ENCODE measurements at regions not wholly inside any gene's neighbourhood (a gene's known extent, or its start where the extent isn't known, plus 50 kb on each side); places are given as distances from the start of the nearest gene placed in this dataset.

DNA sequence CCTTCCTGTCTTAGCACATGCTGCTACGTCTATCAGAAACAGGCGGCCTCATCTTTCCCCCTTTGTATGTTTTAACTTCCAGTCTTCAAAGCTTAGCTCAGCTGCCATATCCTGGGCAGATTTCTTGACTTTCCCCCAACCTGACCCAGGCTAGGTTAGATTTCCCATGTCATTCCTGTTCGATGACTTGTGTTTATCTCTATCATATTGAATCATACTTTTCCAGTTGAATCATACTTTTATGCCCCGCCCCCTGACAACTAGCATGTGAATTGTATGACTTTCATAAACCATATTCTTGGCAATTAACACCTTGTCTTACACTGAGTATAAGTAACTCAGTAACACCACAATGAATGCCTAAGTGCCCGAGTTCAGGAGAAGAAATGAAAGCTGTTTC, 128.3 kb downstream of the CYRIA start:
- no peak for TF ChIP-seq RNF2 (IDR thresholded peaks at IDR 0.05; ENCODE audit: borderline replicate concordance, low read depth, low read length, missing control alignments, poor library complexity, severe bottlenecking)
- TF ChIP-seq YY1 (IDR thresholded peaks at IDR 0.05; ENCODE audit: low read depth, low read length): no peak
- no peak for TF ChIP-seq POLR2A (IDR thresholded peaks at IDR 0.05; ENCODE audit: control extremely low read depth in 1 of 2, low read depth in 2 of 2, low read length in 2 of 2)
- TF ChIP-seq, protein P1, sequence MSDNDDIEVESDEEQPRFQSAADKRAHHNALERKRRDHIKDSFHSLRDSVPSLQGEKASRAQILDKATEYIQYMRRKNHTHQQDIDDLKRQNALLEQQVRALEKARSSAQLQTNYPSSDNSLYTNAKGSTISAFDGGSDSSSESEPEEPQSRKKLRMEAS (IDR thresholded peaks at IDR 0.05): no peak
- TF ChIP-seq EZH2 (IDR thresholded peaks at IDR 0.05; ENCODE audit: low read depth, low read length, severe bottlenecking): no peak
- TF ChIP-seq JUND (IDR thresholded peaks at IDR 0.05; ENCODE audit: low read length): no peak
- no peak for TF ChIP-seq SRF (IDR thresholded peaks at IDR 0.05; ENCODE audit: low read depth, low read length)
- TF ChIP-seq, protein P2, sequence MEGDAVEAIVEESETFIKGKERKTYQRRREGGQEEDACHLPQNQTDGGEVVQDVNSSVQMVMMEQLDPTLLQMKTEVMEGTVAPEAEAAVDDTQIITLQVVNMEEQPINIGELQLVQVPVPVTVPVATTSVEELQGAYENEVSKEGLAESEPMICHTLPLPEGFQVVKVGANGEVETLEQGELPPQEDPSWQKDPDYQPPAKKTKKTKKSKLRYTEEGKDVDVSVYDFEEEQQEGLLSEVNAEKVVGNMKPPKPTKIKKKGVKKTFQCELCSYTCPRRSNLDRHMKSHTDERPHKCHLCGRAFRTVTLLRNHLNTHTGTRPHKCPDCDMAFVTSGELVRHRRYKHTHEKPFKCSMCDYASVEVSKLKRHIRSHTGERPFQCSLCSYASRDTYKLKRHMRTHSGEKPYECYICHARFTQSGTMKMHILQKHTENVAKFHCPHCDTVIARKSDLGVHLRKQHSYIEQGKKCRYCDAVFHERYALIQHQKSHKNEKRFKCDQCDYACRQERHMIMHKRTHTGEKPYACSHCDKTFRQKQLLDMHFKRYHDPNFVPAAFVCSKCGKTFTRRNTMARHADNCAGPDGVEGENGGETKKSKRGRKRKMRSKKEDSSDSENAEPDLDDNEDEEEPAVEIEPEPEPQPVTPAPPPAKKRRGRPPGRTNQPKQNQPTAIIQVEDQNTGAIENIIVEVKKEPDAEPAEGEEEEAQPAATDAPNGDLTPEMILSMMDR (IDR thresholded peaks at IDR 0.05; ENCODE audit: control extremely low read depth in 1 of 3, insufficient read depth in 1 of 3, low read depth in 1 of 3, low read length in 3 of 3): no peak
- no peak for TF ChIP-seq ASH2L (IDR thresholded peaks at IDR 0.05; ENCODE audit: low read length)
- TF ChIP-seq KDM1A (IDR thresholded peaks at IDR 0.05; ENCODE audit: borderline replicate concordance, low read length): no peak
- no peak for TF ChIP-seq EGR1 (IDR thresholded peaks at IDR 0.05; ENCODE audit: borderline replicate concordance, low read depth, low read length)

All from H1 (cell line).